Germinal center (tissue), 1 donor: ENCODE measurements at regions not wholly inside any gene's neighbourhood (a gene's known extent, or its start where the extent isn't known, plus 50 kb on each side); places are given as distances from the start of the nearest gene placed in this dataset.

Experiments used
- DNase-seq: peaks from one replicate; pipeline ENCODE4 v3.0.0; 2012; ENCODE audit warnings: mixed read lengths, low spot score

DNA sequence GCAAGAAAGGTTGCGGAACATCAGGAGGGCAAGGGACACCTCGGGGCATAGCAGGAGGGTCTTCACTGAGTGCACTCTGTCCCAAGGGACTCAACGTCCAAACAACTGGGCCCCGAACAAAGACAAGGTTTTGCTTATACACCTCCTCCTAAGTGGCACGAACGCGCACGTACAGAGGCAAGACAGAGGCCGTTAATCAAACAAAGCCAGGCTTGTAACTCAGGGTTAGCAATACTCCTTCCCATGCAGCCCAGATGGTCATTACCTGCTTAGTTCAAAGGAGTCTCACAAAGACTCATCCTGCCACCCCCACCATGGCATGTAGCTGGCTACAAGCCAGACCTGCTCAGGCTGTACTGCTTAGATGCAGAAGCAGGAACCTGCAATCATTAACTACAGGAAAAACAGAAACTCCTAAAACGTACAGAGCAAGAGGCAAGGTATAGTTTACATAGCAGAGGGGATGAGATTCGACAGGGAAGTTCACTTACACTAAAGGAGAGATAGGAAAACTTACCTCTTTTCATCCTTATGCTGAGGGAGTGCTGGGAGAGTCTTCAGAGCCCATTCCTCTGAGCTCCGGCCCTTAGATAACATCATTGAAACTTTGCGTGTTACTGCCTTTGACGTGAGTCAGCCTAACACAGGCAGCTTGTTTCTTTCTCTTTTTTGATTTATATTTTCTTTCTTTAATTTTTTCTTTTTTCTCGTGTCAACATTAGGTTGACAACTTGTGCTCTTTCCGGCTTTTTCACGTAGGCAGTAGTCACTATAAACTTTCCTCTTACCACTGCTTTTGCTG lies 1319.1 kb downstream of the TMEM121 start:
- DNase-seq = peak; percentile 55

GRCh38 chr14:106846218-106846617 lies 1319.8 kb downstream of the TMEM121 start:
- no peak for DNase-seq

GRCh38 chr14:106848330-106849121 lies 1322.1 kb downstream of the TMEM121 start:
- peak; percentile 30 for DNase-seq

DNA sequence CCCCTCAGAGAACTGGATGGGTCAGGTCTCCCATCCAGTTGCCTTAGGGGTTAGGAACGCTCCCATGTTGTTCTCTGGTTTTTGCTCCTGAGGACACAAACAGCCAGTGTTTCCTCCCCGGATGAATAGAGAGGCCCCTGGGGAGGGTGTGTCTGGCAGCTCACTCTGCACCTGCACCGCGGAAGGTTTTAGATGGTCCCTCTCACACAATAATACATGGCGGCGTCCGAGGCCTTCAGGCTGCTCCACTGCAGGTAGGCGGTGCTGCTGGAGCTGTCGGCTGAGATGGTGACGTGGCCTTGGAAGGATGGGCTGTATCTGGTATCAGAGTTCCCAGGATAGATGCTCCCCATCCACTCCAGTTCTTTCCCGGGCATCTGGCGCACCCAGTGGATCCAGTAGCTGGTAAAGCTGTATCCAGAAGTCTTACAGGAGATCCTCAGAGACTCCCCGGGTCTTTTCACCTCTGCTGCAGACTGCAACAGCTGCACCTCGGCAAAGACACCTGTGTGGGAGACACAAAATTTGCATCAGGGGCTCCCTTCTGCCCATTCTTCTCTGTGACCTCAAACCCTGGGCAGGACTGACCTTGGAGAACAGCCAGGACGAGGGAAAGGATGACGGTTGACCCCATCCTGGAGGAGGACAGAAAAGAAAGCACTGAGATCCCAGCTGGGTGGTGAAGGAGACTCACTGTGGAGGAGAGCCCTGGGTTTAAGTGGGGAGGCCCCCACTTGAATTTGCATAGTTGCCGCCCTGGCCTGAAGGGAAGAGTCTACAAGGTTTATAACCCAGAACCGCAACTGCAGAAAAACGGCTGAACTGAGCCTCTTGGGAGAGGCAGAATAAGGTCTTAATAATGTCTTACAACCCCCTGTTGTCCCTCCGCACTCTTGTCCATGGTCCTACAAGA lies 1324.8 kb downstream of the TMEM121 start:
- peak; percentile 51 for DNase-seq

GRCh38 chr14:106872611-106873446 lies 1346.4 kb downstream of the TMEM121 start:
- peak; percentile 56 for DNase-seq

DNA sequence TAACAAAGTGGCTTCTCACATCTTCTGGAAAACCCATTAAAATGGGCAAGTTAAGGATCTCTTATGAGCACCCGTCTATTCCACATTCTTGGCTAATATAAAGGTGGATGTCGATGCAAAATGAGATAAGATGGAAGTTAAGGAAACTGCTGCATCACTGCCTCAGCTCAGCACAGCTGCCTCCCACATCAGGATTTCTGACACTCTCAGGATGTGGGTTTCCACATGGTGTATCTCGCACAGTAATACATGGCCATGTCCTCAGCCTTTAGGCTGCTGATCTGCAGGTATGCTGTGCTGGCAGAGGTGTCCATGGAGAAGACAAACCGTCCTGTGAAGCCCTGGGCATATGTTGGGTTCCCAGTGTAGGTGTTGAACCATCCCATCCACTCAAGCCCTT lies 1348.0 kb downstream of the TMEM121 start:
- no peak for DNase-seq

DNA sequence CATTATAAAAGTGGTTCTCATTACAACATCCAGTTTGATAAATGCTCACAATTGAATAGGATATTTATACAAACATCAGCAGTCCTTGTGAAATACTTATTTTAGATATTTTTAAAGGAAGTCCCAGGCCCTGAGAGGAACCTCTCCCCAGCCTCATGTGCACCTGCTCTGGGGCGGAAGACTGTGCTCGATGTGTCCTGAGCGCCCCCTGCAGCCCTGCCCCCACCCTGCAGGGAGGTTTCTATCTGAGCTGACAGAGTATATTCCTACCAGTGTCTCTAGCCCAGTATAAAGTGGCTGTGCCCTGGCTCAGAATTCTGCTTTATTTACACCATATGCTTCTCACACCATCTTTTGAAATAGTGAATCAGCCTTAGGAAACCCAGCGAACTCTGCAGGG lies 1349.1 kb downstream of the TMEM121 start:
- peak; percentile 36 for DNase-seq

GRCh38 chr14:106876711-106877110 lies 1350.3 kb downstream of the TMEM121 start:
- no peak for DNase-seq

DNA sequence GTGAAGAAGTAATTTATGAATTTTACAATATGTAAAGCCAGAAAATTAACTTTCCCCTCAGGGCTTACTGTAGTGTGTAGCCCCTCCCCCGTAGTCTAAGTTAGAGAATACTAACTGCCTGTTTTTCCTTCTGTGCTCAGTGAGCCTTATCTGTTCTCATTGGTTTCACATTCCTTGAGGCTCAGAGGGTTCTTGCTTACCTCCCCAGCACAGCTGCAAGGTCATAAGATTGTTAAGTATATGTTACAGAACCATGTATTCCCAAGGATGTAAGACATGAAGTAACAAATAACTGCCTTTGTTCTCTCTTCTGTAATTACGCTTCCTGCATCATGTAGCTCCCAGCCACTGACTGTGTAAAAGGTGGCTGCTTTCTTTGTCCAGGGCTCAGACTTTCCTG lies 1351.1 kb downstream of the TMEM121 start:
- DNase-seq = no peak

DNA sequence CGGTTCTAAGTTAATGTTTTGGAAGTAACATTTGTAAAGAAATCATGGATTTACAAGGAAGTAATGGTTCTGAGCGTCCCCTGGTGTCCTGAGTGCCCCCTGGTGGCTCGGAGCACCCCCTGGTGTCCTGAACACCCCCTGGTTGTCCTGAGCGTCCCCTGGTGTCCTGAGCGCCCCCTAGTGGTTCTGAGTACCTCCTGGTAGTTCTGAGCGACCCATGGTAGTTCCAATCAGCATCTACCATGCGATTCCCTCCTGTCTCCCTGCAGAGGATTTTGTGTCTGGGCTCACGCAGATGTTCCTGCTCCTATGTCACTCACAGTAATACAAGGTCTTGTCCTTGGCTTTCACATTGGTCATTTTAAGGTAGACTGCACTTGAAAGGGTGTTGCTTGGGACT lies 1352.9 kb downstream of the TMEM121 start:
- DNase-seq = peak; percentile 76

- DNase-seq = no peak
Measured at GRCh38 chr14:106883218-106883692, 1356.9 kb downstream of the TMEM121 start.
